Nephron progenitor cell (in vitro differentiated cells): ENCODE measurements at regions not wholly inside any gene's neighbourhood (a gene's known extent, or its start where the extent isn't known, plus 50 kb on each side); places are given as distances from the start of the nearest gene placed in this dataset.

Source experiments
- DNase-seq: peaks from one replicate; pipeline ENCODE4 v3.0.0; 2021
- H3K27ac Mint-ChIP-seq: 2 replicates; pipeline ENCODE4 v1.8.0; 2021; ENCODE audit warnings: mild to moderate bottlenecking, moderate library complexity, mixed read lengths
- H3K27me3 Mint-ChIP-seq: 2 replicates; pipeline ENCODE4 v1.8.0; 2021; ENCODE audit warnings: mild to moderate bottlenecking, low read depth, mixed read lengths; ENCODE audit not compliant: poor library complexity
- H3K36me3 Mint-ChIP-seq: 2 replicates; pipeline ENCODE4 v1.8.0; 2021; ENCODE audit warnings: low read depth, mixed read lengths
- H3K4me1 Mint-ChIP-seq: 2 replicates; pipeline ENCODE4 v1.8.0; 2021; ENCODE audit warnings: mixed read lengths
- H3K4me3 Mint-ChIP-seq: 2 replicates; pipeline ENCODE4 v1.8.0; 2021; ENCODE audit warnings: mild to moderate bottlenecking, moderate library complexity, mixed read lengths
- H3K9me3 Mint-ChIP-seq: 2 replicates; pipeline ENCODE4 v1.8.0; 2021; ENCODE audit warnings: mild to moderate bottlenecking, moderate library complexity, mixed read lengths
- TF ChIP-seq, protein P1 (sequence below): fragments of 200-600 bp; sonication (generic); IDR thresholded peaks from 2 replicates; pipeline ENCODE4 v1.5.0; 2021; ENCODE audit warnings: antibody characterized with exemption

DNA sequence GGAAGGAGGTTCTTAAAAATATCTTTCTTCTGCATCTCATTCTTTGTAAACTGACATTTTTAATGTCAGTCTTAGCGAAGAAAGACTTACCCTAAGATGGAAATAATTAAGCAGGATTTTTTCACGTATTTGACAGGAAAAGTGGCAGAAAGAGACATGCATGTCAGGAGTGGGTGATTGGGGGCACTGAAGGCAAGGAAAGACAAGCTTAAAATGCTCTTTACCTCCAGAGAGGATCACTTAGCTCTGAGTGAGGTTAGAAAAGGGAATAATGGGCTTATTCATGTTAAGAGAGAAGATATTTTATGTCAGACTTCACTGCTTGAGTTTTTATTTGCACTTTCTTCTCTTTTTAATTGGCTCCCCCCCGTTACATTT, 1358.2 kb upstream of the TMEM132C start:
- Mint-ChIP-seq H3K36me3 (no peaks in the 10 kb centered on the region), H3K27me3 (peaks cover 4% of the 10 kb centered on the region), H3K9me3 (no peaks in the 10 kb centered on the region), H3K4me3 (no peak overlapping the region), H3K4me1 (no peaks in the 10 kb centered on the region), H3K27ac (no peak overlapping the region)
- TF ChIP-seq, protein P1, sequence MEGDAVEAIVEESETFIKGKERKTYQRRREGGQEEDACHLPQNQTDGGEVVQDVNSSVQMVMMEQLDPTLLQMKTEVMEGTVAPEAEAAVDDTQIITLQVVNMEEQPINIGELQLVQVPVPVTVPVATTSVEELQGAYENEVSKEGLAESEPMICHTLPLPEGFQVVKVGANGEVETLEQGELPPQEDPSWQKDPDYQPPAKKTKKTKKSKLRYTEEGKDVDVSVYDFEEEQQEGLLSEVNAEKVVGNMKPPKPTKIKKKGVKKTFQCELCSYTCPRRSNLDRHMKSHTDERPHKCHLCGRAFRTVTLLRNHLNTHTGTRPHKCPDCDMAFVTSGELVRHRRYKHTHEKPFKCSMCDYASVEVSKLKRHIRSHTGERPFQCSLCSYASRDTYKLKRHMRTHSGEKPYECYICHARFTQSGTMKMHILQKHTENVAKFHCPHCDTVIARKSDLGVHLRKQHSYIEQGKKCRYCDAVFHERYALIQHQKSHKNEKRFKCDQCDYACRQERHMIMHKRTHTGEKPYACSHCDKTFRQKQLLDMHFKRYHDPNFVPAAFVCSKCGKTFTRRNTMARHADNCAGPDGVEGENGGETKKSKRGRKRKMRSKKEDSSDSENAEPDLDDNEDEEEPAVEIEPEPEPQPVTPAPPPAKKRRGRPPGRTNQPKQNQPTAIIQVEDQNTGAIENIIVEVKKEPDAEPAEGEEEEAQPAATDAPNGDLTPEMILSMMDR = no peak
- DNase-seq = no peak

DNA sequence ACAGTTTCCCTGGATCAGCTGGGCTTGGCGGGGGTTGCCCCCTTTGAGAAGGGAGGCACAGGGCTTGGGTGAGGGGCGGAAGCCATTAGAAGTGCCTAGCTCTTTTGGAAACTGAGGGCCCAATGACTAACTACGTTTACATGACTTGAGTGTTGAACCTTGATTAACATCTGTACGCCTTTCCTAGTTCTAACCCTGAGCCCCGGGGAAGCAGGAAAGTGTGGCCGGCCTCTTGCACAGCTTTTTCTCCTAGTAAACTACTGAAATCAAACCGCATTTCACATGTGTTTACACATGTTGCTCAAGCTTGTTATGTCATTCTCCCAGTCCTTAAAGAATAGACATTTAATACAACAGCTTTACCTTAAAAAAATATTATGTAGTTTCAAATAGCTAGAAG, 1356.4 kb upstream of the TMEM132C start:
- DNase-seq = no peak

DNA sequence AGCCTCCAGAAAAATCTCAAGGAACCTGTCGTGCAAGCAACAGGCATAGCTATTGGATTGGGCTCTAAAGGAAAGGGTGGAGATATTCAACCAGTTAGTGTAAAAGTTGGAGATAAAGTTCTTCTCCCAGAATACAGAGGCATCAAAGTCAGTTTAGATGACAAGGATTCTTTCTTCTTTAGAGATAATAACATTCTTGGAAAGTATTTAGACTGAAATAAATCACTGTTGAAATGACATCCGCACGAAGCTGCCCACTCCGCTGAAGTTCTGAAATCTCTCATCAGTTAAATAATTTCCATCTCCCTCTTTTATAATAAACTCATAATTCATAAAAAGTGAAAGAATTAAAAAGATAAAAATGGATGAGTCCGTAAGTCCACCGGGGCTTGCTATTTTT, 1354.9 kb upstream of the TMEM132C start:
- Mint-ChIP-seq H3K4me1 (no peaks in the 10 kb centered on the region), H3K36me3 (no peaks in the 10 kb centered on the region), H3K27ac (no peak overlapping the region), H3K9me3 (no peaks in the 10 kb centered on the region), H3K4me3 (no peak overlapping the region), H3K27me3 (peaks cover 5% of the 10 kb centered on the region)
- TF ChIP-seq, protein P1 = no peak
- DNase-seq = no peak

More for the DNA sequence above, 1356.4 kb upstream of the TMEM132C start:
- no peaks in the 10 kb centered on the region for H3K9me3 Mint-ChIP-seq
- no peaks in the 10 kb centered on the region for H3K36me3 Mint-ChIP-seq
- H3K4me1 Mint-ChIP-seq = no peaks in the 10 kb centered on the region
- H3K4me3 Mint-ChIP-seq = no peak overlapping the region
- peaks cover 4% of the 10 kb centered on the region for H3K27me3 Mint-ChIP-seq
- no peak overlapping the region for H3K27ac Mint-ChIP-seq
- TF ChIP-seq, protein P1 = no peak

GRCh38 chr12:126914170-126914793, 1352.7 kb upstream of the TMEM132C start:
- no peak for DNase-seq
- Mint-ChIP-seq H3K4me3 (no peak overlapping the region), H3K27me3 (peaks cover 4% of the 10 kb centered on the region), H3K27ac (no peak overlapping the region), H3K36me3 (no peaks in the 10 kb centered on the region), H3K4me1 (no peaks in the 10 kb centered on the region), H3K9me3 (peaks cover 3% of the 10 kb centered on the region)
- TF ChIP-seq, protein P1 = no peak

GRCh38 chr12:126915309-126915708, 1351.7 kb upstream of the TMEM132C start:
- Mint-ChIP-seq H3K4me3 (no peak overlapping the region), H3K27ac (no peak overlapping the region), H3K27me3 (peaks cover 4% of the 10 kb centered on the region), H3K36me3 (no peaks in the 10 kb centered on the region), H3K4me1 (no peaks in the 10 kb centered on the region), H3K9me3 (peaks cover 3% of the 10 kb centered on the region)
- TF ChIP-seq, protein P1 = no peak
- DNase-seq = no peak

DNA sequence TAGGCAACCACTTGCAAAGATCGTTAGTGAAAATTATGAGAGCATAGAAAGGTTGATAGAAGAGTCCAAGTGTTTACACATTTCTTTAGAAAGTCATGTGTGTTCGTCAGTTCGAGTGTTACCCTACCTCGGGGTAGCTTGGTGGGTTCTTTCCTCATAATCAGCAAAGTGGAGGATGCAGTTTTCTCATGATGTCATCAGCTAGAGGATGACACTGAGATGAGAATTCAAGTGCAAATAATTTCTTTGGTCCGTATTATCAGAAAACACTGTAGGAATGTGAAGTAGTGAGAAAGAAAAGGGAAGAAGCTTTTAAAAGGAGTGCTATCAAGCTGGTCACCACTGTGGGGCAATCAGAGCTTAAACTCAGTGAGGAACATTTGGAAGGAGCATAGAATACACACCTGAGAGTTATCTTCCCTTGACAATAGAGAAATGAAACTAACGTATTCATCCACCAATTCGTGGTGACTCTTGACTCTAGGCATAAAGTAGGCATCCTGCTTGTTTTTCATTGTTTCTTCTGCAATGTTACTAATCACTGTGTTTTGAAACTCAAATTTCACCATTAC, 1340.9 kb upstream of the TMEM132C start:
- H3K4me1 Mint-ChIP-seq = no peaks in the 10 kb centered on the region
- no peak overlapping the region for H3K27ac Mint-ChIP-seq
- DNase-seq = no peak
- no peaks in the 10 kb centered on the region for H3K36me3 Mint-ChIP-seq
- TF ChIP-seq, protein P1 = no peak
- no peak overlapping the region for H3K4me3 Mint-ChIP-seq
- H3K27me3 Mint-ChIP-seq = peaks cover 8% of the 10 kb centered on the region
- H3K9me3 Mint-ChIP-seq = no peaks in the 10 kb centered on the region
